ENCODE measurements at regions not wholly inside any gene's neighbourhood (a gene's known extent, or its start where the extent isn't known, plus 50 kb on each side); places are given as distances from the start of the nearest gene placed in this dataset.

DNA sequence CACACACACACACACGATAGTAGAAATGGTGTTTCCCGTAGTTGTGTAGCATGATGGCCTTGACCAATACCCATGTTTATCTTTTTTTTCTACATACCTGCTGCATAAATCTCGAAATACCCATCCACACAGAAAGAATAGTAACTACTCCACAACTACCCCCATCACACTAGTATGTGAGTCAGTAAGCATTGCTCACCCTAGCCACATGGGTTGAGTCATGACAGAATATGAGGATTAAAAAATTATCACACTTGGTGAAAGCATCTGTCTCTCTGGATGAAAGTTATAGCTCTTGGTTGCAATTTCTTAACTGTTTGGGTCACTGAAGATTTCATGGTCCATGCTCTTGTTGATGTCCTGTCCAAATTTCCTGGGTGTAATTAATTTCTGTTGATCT is 103.4 kb upstream of the MDFIC start:
- TF ChIP-seq YY1 (IDR thresholded peaks at IDR 0.05; ENCODE audit: insufficient read depth, insufficient read length) (no peak), ZNF274 (IDR thresholded peaks at IDR 0.05; ENCODE audit: low read depth, low read length) (no peak)

All from NT2/D1 (cell line).